GM18517 (cell line): ENCODE measurements at regions not wholly inside any gene's neighbourhood (a gene's known extent, or its start where the extent isn't known, plus 50 kb on each side); places are given as distances from the start of the nearest gene placed in this dataset.

Source experiments
- ATAC-seq: cut with Tn5 transposase; IDR thresholded peaks from one replicate; pipeline ENCODE4 v1.9.1; 2021; ENCODE audit warnings: mild to moderate bottlenecking, moderate library complexity; ENCODE audit not compliant: unreplicated experiment

DNA sequence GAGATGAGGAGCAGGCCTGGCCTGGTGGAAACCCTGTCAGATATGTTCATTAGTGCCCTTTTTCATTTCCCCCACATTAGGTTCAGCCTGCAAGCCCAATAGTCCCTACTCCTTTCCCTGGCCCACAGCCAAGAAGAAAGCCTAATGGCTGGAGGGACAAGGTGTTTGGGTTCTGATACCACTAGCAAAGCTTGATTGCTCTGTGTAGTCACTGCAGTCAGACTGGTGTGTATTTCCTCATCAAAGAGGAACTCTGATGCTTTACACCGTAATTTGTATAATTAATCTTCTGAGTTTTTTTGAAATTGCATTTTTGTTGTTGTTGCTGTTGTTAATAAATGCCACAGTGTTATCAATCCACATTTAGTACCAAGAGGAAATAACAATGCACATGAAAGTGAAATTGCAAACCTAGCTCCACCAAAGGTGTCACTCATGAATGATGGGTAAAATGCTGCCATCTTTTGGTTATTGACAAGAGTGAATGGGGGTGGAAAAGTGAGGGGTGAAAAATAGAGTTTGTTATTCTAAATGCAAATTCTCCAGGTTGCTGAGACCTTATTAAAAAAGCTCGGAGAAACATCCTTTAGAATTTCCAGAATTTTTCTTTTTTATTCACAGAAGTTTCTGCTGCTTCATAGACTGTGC lies 320.2 kb upstream of the POU3F2 start:
- no peak for ATAC-seq

DNA sequence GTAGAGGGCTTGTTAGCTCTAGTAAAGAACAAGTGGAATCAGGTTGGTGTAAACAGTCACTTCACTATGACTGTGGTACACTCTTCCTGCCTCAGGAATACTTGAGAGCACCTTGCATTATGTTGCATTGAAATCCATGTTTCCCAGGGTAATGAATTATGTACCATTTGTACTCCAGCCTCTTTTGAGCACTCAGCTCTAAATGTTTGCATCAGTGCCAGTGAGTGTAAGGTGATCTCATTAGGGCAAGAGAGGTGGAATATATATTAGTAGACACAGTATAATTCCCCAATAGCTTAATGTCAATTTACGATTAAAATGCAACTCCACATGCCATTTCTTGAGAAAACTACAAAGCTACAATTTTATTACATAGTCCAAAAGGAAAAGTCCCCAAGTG lies 319.6 kb upstream of the POU3F2 start:
- no peak for ATAC-seq

DNA sequence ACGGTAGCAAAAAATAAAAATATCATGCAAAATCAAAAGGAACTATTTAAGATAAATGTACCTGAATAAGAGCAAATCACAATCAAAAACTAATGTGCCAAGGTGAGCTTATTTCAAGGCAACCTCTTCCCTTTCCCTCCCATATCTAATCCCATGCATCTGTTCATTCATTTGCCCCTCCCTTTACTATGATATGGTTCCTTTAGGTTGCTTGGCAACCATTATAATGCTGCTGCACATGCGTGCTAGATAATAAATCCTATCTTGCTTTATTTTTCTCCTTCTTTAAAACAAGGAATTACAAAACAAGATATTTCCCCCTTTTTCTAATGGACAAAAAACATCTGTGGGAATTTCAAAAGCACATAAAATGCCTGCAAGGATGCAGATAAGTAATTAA lies 318.2 kb upstream of the POU3F2 start:
- no peak for ATAC-seq

DNA sequence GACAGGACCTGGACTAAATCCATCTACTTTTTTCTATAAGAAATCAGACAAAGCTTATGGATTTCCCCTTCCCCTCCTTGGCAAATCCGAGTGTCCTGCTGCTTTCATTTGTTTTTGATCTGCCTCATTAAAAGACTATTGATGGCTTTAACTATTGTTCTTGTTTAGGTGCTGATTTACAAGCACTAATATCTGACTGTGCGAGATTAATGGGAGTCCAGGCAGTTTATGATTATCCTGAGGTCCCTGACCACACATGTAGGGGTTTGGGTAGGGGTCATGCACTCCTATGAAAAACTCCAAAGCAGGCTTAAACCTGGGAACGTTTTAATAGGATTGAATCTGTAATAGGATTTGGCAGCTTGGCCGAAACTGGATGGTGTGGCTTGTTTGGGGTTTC lies 317.5 kb upstream of the POU3F2 start:
- no peak for ATAC-seq

DNA sequence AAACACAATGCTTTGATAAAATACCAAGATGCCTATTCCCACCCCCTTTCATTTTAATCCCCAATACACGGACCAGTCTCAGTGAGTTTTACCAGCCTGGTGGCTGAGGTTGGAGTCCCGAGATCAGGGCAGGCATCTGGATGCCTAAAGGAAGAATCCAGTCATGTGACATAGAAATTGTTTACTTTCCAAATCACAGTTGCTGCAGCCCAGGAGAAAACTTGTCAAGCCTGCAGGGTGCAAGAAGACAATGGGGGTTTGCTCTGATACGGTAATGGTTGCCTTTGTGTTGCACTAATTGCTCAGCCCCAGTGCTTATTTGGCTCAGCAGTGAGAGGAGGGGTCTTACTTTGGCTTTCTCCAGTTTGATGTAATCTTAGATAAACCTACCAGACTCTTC lies 308.5 kb upstream of the POU3F2 start:
- ATAC-seq: no peak

DNA sequence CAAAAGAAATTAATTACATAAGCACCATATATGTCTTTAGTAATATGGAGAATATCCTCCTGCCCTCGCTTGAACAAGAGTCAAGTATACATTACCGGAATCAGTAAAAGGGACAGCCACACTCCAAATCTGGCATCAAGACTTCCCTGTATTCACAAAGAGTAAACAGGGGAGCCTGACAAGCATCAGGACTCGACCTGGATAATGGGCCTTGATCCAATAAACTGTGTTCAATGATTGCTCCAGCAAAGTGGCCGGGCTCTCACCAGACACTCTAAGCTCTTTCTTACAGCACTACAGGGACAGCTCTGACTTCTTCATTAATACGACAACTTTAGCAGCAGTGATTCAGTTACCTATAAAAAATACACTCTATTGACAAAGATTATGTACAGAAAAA lies 307.9 kb upstream of the POU3F2 start:
- ATAC-seq: no peak

DNA sequence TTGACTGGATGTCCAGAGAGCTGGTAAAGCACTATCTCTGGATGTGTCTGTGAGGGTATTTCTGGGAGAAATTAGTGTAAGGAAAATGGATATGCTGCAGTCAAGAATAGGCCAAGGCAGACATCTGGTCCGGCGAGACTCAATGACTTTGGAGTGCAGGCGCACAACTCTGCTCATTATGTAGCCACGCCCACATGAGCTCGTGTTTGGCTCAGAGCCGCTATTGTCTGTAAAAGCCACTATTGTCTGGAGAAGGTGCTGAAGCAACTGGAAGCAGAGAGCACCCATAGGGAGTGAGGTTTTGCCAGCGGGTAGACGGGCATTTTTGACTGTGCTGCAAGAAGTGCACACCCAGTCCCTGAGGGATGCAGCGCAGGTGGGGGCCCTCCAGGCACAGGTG lies 305.0 kb upstream of the POU3F2 start:
- no peak for ATAC-seq

DNA sequence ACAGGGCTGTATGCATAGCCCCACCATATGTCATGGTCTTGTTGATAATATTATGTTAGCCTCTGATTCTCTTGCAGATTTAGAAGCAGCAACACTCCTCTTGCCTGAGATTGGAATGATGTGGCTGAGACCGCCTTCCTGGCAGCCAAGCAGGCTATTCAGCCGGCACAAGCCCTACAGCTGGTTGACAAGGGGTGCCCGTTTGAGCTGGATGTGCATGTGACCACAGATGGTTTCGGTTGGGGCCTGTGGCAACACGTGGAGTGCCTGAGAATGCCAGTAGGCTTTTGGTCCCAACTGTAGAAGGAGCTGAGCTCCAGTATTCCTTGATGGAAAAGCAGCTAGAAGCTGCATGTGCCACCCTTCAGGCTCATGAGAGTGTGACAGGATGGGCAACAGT lies 303.6 kb upstream of the POU3F2 start:
- no peak for ATAC-seq

DNA sequence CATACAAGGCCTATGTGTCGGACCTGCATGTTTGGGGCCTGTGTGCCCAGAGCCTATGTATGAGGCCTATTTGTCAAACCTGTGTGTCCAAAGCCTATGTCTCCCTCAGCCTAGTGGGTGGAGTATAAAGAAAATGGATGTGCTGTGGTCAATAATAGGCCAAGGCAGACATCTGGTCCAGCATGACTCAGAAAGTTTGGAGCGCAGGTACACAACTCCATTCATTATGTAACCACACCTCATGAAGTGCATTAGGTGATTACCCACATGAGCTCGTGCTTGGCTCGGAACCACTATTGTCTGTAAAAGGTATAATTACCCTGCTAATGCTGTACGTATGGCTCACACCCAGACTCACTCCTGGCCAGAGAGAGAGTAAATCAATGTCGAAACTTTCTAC lies 302.4 kb upstream of the POU3F2 start:
- no peak for ATAC-seq

DNA sequence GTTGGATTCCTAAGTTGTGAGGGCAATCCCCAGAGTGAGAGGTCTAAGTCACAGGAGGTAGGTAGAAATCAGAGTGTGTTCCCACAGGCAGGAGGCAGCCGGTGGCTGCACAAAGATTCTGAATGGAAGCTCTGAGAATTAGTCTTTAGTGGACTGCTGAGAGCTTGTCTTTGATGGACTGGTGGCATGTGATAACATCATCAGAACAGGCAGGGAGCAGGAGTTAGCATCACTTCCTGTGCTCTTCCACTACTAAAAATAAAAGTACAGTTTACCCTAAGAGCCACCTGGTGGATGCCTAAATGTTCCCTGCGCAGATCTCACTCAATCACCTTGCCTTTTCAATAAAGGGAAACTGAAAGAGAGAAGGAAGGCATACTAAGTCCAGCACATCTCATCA lies 294.6 kb upstream of the POU3F2 start:
- ATAC-seq: peak; percentile 58

DNA sequence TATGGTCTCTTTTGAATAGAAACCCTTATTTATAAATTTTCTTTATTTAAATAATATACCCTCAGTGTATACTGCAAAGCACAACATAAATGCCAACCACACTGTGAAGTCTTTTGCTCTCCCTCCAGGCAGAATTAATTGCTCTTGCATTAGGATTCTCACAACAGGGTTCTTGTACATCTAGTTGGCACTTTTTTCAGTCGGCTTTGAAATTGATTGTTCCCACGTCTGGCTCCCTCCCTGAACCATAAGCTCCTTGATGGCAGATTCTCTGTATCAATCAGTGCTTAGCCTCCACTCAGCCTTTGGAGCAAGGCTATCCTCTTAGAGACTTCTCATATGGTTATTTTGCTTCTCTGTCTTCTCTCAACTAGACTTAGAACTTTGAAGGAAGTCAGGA lies 288.0 kb upstream of the POU3F2 start:
- no peak for ATAC-seq

DNA sequence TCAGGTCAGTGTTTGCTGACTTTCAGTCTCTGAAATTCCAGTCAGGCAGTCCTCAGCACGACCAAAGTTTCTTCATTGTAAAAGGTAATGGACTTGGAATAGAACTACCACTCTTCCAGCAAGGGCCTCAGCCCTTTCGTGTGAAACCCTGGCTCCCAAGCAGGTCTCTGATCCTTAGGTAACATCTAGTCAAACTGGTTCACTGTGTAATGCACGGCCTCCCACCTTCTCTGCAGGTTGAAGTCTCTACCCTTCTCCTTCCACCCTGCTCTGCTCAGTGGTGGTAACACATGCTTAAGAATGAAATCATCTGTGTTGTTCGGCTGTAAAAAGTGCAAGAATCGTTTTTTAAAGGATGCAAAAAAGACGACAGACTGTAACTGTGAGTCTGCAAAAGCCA lies 287.2 kb upstream of the POU3F2 start:
- ATAC-seq: no peak

DNA sequence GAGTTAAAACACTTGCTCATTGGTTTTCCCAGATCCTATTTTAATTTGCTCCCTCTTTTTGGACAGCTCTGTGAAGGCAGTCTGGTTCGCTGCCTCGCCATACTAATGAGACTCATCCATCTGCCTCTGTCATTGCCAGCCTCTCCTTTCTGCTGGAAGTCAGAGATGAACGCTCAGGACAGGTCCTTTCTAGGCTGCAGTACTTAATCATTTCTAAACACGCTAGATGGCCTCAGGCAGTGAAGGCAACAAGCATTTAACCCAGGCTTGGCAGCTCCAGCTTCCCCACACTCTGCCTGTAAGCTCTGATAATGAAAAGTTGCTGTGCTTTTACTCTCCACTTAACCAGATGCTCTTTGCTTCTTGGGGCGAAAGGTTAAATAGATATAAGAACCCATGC lies 286.7 kb upstream of the POU3F2 start:
- ATAC-seq: no peak

DNA sequence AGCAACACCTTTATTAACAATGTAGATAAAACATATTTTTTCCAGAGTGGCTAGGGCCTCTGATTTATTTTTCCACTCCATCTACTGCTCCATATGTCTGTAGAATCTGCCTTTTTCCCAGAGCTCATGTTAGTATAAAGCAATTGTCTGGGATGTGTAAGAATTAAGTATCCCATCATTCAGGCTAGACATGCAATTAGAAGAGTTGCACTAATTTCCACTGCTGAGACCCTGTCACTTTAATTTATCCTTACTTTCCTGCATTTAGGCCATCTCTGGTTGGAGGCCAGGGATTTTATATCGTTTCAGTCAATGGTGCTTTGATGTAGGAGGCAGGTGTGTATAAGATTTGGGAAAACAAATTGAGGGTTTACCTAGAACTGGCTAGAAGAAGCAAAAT lies 286.1 kb upstream of the POU3F2 start:
- no peak for ATAC-seq

DNA sequence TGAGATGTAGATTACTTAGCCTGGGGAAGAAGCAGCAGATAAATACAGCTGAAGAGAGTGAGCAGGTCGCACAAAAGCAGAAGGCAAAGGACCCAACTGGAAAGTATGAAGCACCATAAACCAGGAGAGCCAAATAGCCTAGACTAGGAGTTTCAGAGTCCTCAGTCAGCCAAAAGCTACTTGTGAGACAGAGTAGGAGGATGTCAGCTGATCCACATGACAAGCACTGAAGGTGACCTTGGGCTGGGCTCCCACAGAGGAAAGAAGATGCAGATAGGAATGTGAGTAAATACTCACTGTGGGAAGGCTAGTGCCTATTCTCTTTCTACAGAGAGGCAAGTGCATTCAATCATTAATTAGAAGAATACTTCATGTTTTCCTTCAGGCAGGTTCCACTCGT lies 274.0 kb upstream of the POU3F2 start:
- ATAC-seq: no peak

DNA sequence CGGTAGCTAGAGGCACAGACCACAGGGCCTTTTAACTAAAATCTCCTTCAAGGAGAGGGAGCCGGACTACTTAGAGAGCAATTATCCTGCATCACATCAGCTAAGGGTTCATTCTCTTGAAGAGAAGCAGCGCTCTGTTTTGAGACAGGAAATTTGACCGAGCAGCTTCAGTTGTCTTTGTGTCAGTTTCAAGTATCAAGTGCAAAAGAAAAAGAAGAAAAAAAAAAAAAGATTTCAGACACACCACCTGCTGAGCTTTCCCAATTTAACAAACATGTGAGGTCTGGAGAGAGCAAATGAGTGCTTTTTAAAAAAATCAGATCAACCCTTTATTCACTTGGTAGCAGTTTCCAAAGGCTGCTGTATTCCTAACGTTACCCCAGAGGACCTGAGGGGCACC lies 273.5 kb upstream of the POU3F2 start:
- no peak for ATAC-seq

DNA sequence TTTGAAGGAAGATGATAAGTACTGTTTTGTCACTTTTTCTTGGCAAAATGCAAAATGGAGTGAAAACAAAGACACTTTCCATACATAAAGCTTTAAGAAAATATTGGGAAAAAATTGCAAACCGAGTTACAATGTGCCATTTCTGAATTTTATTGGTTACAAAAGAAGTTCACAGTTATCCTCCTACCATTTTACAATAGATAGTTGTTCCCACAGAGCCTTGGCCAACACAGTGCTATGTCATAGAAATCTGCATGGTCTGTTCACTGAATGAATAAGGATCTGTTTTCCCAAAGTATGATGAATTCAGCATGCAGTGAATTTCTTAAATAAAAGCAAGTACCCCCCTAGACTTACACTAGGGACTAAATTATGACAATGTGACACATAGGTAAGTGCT lies 268.2 kb upstream of the POU3F2 start:
- ATAC-seq: no peak

DNA sequence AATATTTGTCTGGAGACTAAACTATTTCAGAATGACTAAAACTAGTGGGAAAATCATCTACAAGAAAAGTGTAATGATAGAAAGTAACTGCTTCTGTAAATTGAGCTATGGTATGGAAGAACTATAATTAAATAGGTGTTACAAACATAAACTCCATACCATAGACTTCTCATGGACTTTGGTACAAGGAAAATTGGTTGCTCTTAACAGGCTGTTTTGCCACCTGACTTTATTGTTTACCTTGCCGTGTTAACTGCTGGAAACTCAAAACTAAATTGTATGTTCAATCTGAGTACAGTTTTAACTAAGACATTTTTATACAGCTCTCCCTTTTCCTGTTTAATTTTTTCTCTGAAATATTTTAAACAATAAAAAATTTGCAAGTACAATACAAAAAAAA lies 261.8 kb upstream of the POU3F2 start:
- ATAC-seq: no peak

DNA sequence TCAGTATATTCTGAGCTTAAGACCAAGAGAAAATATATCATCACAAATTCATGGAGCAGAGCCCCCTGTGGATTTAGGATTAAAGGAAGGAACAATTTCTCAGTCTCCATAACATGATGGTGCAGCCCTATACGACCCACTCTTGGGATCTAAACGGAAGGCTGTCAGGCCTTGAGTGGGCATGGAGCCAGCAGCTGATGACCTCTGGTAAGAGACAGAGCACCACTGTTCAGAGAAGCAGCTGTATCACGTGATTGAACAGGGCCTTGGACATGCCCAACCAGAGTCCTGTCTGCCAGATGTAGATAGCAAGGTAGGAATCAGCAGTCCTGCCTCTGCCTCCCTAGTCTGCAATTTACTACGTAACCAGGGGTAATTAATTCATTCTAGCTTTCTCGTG lies 259.4 kb upstream of the POU3F2 start:
- ATAC-seq: no peak

DNA sequence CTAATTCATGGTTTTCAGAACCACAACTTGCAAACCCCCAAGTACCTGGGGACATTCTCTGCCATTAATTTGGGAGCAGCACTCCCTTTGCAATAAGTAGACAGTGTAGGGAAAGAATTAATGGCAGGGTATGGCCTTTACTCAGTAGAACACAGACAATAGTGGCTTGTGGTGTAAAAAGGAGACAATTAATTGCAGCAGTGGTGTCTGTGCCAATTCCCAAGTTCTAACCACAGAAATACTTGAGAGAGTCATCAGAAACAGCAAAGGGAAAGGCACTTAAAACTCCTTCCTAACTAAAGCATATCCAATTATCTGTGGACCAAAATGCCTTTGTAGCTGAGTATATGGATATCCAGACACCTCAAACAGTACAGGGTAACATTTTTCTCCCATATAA lies 257.6 kb upstream of the POU3F2 start:
- ATAC-seq: no peak

DNA sequence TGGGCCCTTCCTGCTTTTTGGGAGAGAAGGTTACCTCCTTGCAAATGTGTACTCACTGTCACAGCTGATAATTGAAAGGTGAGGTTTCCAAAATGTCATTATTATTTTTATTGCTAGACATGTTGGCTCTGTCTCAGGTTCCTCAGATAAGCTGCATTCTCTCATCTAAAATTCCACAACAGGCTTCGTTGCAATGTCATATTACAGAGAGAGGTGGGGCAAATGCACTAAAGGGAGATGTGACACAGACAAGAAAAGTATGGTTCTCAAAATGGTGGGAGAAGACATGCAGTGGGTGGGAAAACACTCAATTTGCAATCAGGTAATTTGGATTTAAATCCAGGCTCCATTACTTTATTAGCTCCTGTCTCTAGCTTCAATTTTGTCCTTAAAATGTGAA lies 256.4 kb upstream of the POU3F2 start:
- no peak for ATAC-seq

DNA sequence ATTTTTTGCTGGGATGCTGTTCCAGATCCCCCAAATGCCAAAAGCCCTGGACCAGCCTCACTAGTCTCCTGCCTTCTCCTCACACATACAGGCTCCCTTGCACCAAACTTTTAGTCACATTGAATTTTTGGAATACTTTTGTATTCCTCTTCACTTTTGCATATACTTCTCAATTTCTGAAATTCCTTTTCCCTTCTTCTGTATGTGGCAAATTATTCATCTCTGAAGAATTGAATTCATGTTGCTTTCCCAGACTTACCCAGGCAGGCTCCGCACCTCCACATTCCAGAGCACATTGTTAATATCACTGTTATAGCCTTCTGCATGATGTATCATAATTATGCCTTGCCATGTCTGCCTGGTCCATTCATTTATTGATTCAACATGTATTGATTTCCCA lies 255.3 kb upstream of the POU3F2 start:
- ATAC-seq: no peak

DNA sequence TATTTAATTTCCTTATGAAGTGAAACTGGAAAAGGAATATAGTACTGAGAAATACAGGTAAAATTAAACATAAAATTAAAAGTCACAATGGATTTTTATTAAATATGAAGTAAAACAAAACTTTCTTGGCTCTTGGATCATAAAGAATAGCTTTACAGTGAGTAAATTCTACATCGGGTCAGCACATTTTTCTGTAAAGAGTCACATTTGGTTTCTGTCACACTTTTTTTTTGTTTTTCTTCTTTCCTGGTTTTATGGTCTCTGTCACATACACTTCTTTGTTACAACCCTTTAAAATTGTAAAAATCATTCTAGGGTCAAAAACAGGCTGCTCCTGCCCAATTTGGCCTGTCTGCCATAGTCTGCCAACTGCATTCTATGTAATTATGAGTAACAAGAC lies 254.4 kb upstream of the POU3F2 start:
- ATAC-seq: no peak

DNA sequence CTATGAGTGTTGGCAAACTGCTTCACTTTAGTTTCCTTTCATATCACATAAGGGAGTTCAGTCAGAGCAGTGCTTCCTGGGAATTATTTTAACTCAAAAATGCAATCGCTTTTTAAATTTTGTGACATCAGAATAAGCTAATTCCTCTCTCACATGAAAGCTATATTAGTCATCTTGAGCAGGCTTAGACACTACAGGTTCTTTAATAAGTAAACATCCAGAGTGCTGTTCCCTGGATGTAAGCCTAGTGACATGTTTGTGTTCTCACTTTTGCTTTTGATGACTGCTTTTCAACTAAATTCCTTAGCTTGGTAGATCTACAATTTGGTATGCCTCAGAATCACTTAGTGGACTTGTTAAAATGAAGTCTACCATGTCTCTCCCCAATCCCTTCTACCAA lies 252.7 kb upstream of the POU3F2 start:
- no peak for ATAC-seq
